GM18498 (cell line): ENCODE measurements at regions not wholly inside any gene's neighbourhood (a gene's known extent, or its start where the extent isn't known, plus 50 kb on each side); places are given as distances from the start of the nearest gene placed in this dataset.

Source experiments
- ATAC-seq: cut with Tn5 transposase; IDR thresholded peaks from one replicate; pipeline ENCODE4 v1.9.1; 2021; ENCODE audit warnings: mild to moderate bottlenecking, moderate library complexity; ENCODE audit not compliant: unreplicated experiment

- no peak for ATAC-seq
Measured at GRCh38 chr2:121085801-121086200, 199.2 kb downstream of the TFCP2L1 start.

GRCh38 chr2:121086450-121086849, 198.6 kb downstream of the TFCP2L1 start:
- no peak for ATAC-seq

- no peak for ATAC-seq
Measured at GRCh38 chr2:121087117-121087516, 197.9 kb downstream of the TFCP2L1 start.

GRCh38 chr2:121088251-121089165, 196.5 kb downstream of the TFCP2L1 start:
- no peak for ATAC-seq

- ATAC-seq, result no peak
Measured at GRCh38 chr2:121089166-121089510, 195.9 kb downstream of the TFCP2L1 start.

- ATAC-seq, result no peak
Measured at GRCh38 chr2:121090088-121090715, 194.8 kb downstream of the TFCP2L1 start.

- no peak for ATAC-seq
Measured at GRCh38 chr2:121092095-121092494, 192.9 kb downstream of the TFCP2L1 start.

- ATAC-seq, result no peak
Measured at GRCh38 chr2:121093692-121094091, 191.3 kb downstream of the TFCP2L1 start.

GRCh38 chr2:121094101-121094500, 190.9 kb downstream of the TFCP2L1 start:
- no peak for ATAC-seq

- no peak for ATAC-seq
Measured at GRCh38 chr2:121094845-121095244, 190.2 kb downstream of the TFCP2L1 start.

GRCh38 chr2:121095257-121096080, 189.5 kb downstream of the TFCP2L1 start:
- ATAC-seq, result peak; percentile 52

- ATAC-seq, result no peak
Measured at GRCh38 chr2:121096611-121097010, 188.4 kb downstream of the TFCP2L1 start.

- no peak for ATAC-seq
Measured at GRCh38 chr2:121098556-121098955, 186.4 kb downstream of the TFCP2L1 start.

- no peak for ATAC-seq
Measured at GRCh38 chr2:121099329-121100290, 185.4 kb downstream of the TFCP2L1 start.

GRCh38 chr2:121101093-121101715, 183.8 kb downstream of the TFCP2L1 start:
- no peak for ATAC-seq

- ATAC-seq, result no peak
Measured at GRCh38 chr2:121102941-121103340, 182.1 kb downstream of the TFCP2L1 start.

GRCh38 chr2:121103960-121104359, 181.0 kb downstream of the TFCP2L1 start:
- no peak for ATAC-seq

- no peak for ATAC-seq
Measured at GRCh38 chr2:121104721-121105141, 180.3 kb downstream of the TFCP2L1 start.

GRCh38 chr2:121110924-121111323, 174.1 kb downstream of the TFCP2L1 start:
- ATAC-seq, result no peak

- no peak for ATAC-seq
Measured at GRCh38 chr2:121118951-121119350, 166.1 kb downstream of the TFCP2L1 start.
